ENCODE measurements at regions not wholly inside any gene's neighbourhood (a gene's known extent, or its start where the extent isn't known, plus 50 kb on each side); places are given as distances from the start of the nearest gene placed in this dataset.
A peak's percentile ranks its signal among the peaks of the same experiment; 100 is the strongest.

- H3K36me3 ChIP-seq (ENCODE audit: insufficient read depth, low read length): no peaks in the 10 kb centered on the region
- DNase-seq (ENCODE audit: low read depth, low spot score): no peak
- H3K9ac ChIP-seq (ENCODE audit: insufficient read length): peak overlapping the region; percentile 40
- peak overlapping the region; percentile 86 for H3K27ac ChIP-seq
- TF ChIP-seq POLR2AphosphoS5 (IDR thresholded peaks at IDR 0.05; ENCODE audit: borderline replicate concordance, low read depth, low read length) (no peak), EZH2 (IDR thresholded peaks at IDR 0.05) (no peak), FOXP2 (optimal IDR thresholded peaks at IDR 0.05; ENCODE audit: control extremely low read depth, extremely low read length, insufficient read depth) (no peak)
- H3K4me3 ChIP-seq: peak overlapping the region; percentile 73
- no peaks in the 10 kb centered on the region for H3K9me3 ChIP-seq (ENCODE audit: low read depth, low read length)
Observed at GRCh38 chr4:156581282-156582063, 390.1 kb downstream of the PDGFC start.

- H3K4me3 ChIP-seq: no peak overlapping the region
- no peak overlapping the region for H3K27ac ChIP-seq
- H3K36me3 ChIP-seq (ENCODE audit: insufficient read depth, low read length): no peaks in the 10 kb centered on the region
- H3K9me3 ChIP-seq (ENCODE audit: low read depth, low read length): no peaks in the 10 kb centered on the region
- no peak for DNase-seq (ENCODE audit: low read depth, low spot score)
- no peak overlapping the region for H3K9ac ChIP-seq (ENCODE audit: insufficient read length)
- TF ChIP-seq FOXP2 (optimal IDR thresholded peaks at IDR 0.05; ENCODE audit: control extremely low read depth, extremely low read length, insufficient read depth) (no peak), POLR2AphosphoS5 (IDR thresholded peaks at IDR 0.05; ENCODE audit: borderline replicate concordance, low read depth, low read length) (no peak), EZH2 (IDR thresholded peaks at IDR 0.05) (no peak)
Observed at GRCh38 chr4:156578713-156579112, 392.9 kb downstream of the PDGFC start.

GRCh38 chr4:156578005-156578404 is 393.6 kb downstream of the PDGFC start:
- TF ChIP-seq EZH2 (IDR thresholded peaks at IDR 0.05) (no peak), FOXP2 (optimal IDR thresholded peaks at IDR 0.05; ENCODE audit: control extremely low read depth, extremely low read length, insufficient read depth) (no peak), POLR2AphosphoS5 (IDR thresholded peaks at IDR 0.05; ENCODE audit: borderline replicate concordance, low read depth, low read length) (no peak)
- Histone ChIP-seq H3K27ac (no peak overlapping the region), H3K4me3 (no peak overlapping the region), H3K9me3 (ENCODE audit: low read depth, low read length) (no peaks in the 10 kb centered on the region), H3K36me3 (ENCODE audit: insufficient read depth, low read length) (no peaks in the 10 kb centered on the region), H3K9ac (ENCODE audit: insufficient read length) (no peak overlapping the region)
- DNase-seq (ENCODE audit: low read depth, low spot score): no peak

- DNase-seq (ENCODE audit: low read depth, low spot score): no peak
- H3K9me3 ChIP-seq (ENCODE audit: low read depth, low read length): no peaks in the 10 kb centered on the region
- no peaks in the 10 kb centered on the region for H3K36me3 ChIP-seq (ENCODE audit: insufficient read depth, low read length)
- H3K27ac ChIP-seq: no peak overlapping the region
- H3K4me3 ChIP-seq: no peak overlapping the region
- H3K9ac ChIP-seq (ENCODE audit: insufficient read length): no peak overlapping the region
- TF ChIP-seq FOXP2 (optimal IDR thresholded peaks at IDR 0.05; ENCODE audit: control extremely low read depth, extremely low read length, insufficient read depth) (no peak), POLR2AphosphoS5 (IDR thresholded peaks at IDR 0.05; ENCODE audit: borderline replicate concordance, low read depth, low read length) (no peak)
Observed at GRCh38 chr4:156576946-156577345, 394.7 kb downstream of the PDGFC start.

- Histone ChIP-seq H3K27ac (no peak overlapping the region), H3K9me3 (ENCODE audit: low read depth, low read length) (no peaks in the 10 kb centered on the region), H3K9ac (ENCODE audit: insufficient read length) (no peak overlapping the region), H3K4me3 (no peak overlapping the region), H3K36me3 (ENCODE audit: insufficient read depth, low read length) (no peaks in the 10 kb centered on the region)
- TF ChIP-seq EZH2 (IDR thresholded peaks at IDR 0.05) (no peak), POLR2AphosphoS5 (IDR thresholded peaks at IDR 0.05; ENCODE audit: borderline replicate concordance, low read depth, low read length) (no peak), FOXP2 (optimal IDR thresholded peaks at IDR 0.05; ENCODE audit: control extremely low read depth, extremely low read length, insufficient read depth) (no peak)
- no peak for DNase-seq (ENCODE audit: low read depth, low spot score)
Observed at GRCh38 chr4:156575430-156576073, 396.0 kb downstream of the PDGFC start.

GRCh38 chr4:156571146-156571545 is 400.5 kb downstream of the PDGFC start:
- H3K27ac ChIP-seq: no peak overlapping the region
- no peaks in the 10 kb centered on the region for H3K9me3 ChIP-seq (ENCODE audit: low read depth, low read length)
- no peaks in the 10 kb centered on the region for H3K36me3 ChIP-seq (ENCODE audit: insufficient read depth, low read length)
- TF ChIP-seq POLR2AphosphoS5 (IDR thresholded peaks at IDR 0.05; ENCODE audit: borderline replicate concordance, low read depth, low read length): no peak
- TF ChIP-seq EZH2 (IDR thresholded peaks at IDR 0.05): no peak
- no peak for TF ChIP-seq FOXP2 (optimal IDR thresholded peaks at IDR 0.05; ENCODE audit: control extremely low read depth, extremely low read length, insufficient read depth)
- no peak overlapping the region for H3K9ac ChIP-seq (ENCODE audit: insufficient read length)
- H3K4me3 ChIP-seq: no peak overlapping the region
- DNase-seq (ENCODE audit: low read depth, low spot score): no peak

- no peak for DNase-seq (ENCODE audit: low read depth, low spot score)
- Histone ChIP-seq H3K4me3 (no peak overlapping the region), H3K36me3 (ENCODE audit: insufficient read depth, low read length) (no peaks in the 10 kb centered on the region), H3K9me3 (ENCODE audit: low read depth, low read length) (no peaks in the 10 kb centered on the region), H3K27ac (no peak overlapping the region), H3K9ac (ENCODE audit: insufficient read length) (no peak overlapping the region)
- TF ChIP-seq FOXP2 (optimal IDR thresholded peaks at IDR 0.05; ENCODE audit: control extremely low read depth, extremely low read length, insufficient read depth): no peak
- no peak for TF ChIP-seq POLR2AphosphoS5 (IDR thresholded peaks at IDR 0.05; ENCODE audit: borderline replicate concordance, low read depth, low read length)
- TF ChIP-seq EZH2 (IDR thresholded peaks at IDR 0.05): no peak
Observed at GRCh38 chr4:156569535-156569934, 402.1 kb downstream of the PDGFC start.

- H3K4me3 ChIP-seq: no peak overlapping the region
- no peak overlapping the region for H3K9ac ChIP-seq (ENCODE audit: insufficient read length)
- no peaks in the 10 kb centered on the region for H3K9me3 ChIP-seq (ENCODE audit: low read depth, low read length)
- no peak overlapping the region for H3K27ac ChIP-seq
- TF ChIP-seq FOXP2 (optimal IDR thresholded peaks at IDR 0.05; ENCODE audit: control extremely low read depth, extremely low read length, insufficient read depth) (no peak), EZH2 (IDR thresholded peaks at IDR 0.05) (no peak), POLR2AphosphoS5 (IDR thresholded peaks at IDR 0.05; ENCODE audit: borderline replicate concordance, low read depth, low read length) (no peak)
- DNase-seq (ENCODE audit: low read depth, low spot score): no peak
- H3K36me3 ChIP-seq (ENCODE audit: insufficient read depth, low read length): no peaks in the 10 kb centered on the region
Observed at GRCh38 chr4:156568484-156568883, 403.1 kb downstream of the PDGFC start.
